GM23338 (cell line): ENCODE measurements at regions not wholly inside any gene's neighbourhood (a gene's known extent, or its start where the extent isn't known, plus 50 kb on each side); places are given as distances from the start of the nearest gene placed in this dataset.

Experiments
- CREB1 ChIP-seq: fragments of 250-450 bp; sonication (Bioruptor Pico); IDR thresholded peaks from 2 replicates; pipeline ENCODE4 v1.5.0; 2020; ENCODE audit warnings: low read depth, mild to moderate bottlenecking, moderate library complexity
- CTCF ChIP-seq, 2 experiments: fragments of 200-600 bp in 1 of 2; sonication (generic) in 1 of 2; conservative IDR thresholded peaks; 2 replicates each; pipeline versions ENCODE4 v1.5.1 to v1.6.1; 2016 to 2017; ENCODE audit warnings: antibody characterized with exemption in 2 of 2, low read depth in 2 of 2, mild to moderate bottlenecking in 2 of 2, moderate library complexity in 1 of 2
- ETS1 ChIP-seq: IDR thresholded peaks from 2 replicates; pipeline ENCODE4 v1.6.1; 2016; ENCODE audit warnings: antibody characterized with exemption
- EZH2 ChIP-seq: fragments of 200-600 bp; sonication (generic); IDR thresholded peaks from one replicate; pipeline ENCODE4 v1.8.0; 2017; ENCODE audit warnings: antibody characterized with exemption, mild to moderate bottlenecking, low read depth; ENCODE audit not compliant: unreplicated experiment
- EZH2phosphoT487 ChIP-seq: fragments of 200-600 bp; sonication (generic); IDR thresholded peaks from one replicate; pipeline ENCODE4 v1.8.1; 2018; ENCODE audit warnings: antibody characterized with exemption; ENCODE audit not compliant: unreplicated experiment
- JUNB ChIP-seq: IDR thresholded peaks from one replicate; pipeline ENCODE4 v1.6.1; 2016; ENCODE audit warnings: antibody characterized with exemption; ENCODE audit not compliant: unreplicated experiment
- NANOG ChIP-seq: IDR thresholded peaks from 2 replicates; pipeline ENCODE4 v1.6.1; 2016; ENCODE audit warnings: antibody characterized with exemption, borderline replicate concordance
- POLR2AphosphoS5 ChIP-seq: IDR thresholded peaks from 2 replicates; pipeline ENCODE4 v1.6.1; 2016; ENCODE audit warnings: antibody characterized with exemption, low read depth
- STAT1 ChIP-seq: IDR thresholded peaks from one replicate; pipeline ENCODE4 v1.6.1; 2016; ENCODE audit warnings: antibody characterized with exemption; ENCODE audit not compliant: unreplicated experiment
- ZNF114 ChIP-seq: fragments of 250-450 bp; sonication (Bioruptor Pico); IDR thresholded peaks from 2 replicates; pipeline ENCODE4 v1.5.0; 2020; ENCODE audit warnings: mild to moderate bottlenecking, moderate library complexity
- ZNF331 ChIP-seq: fragments of 250-450 bp; sonication (Bioruptor Pico); IDR thresholded peaks from 2 replicates; pipeline ENCODE4 v1.5.0; 2020; ENCODE audit warnings: low read depth, mild to moderate bottlenecking, moderate library complexity
- TF ChIP-seq, protein P1 (sequence below): IDR thresholded peaks from one replicate; pipeline ENCODE4 v1.6.1; 2018; ENCODE audit warnings: antibody characterized with exemption; ENCODE audit not compliant: unreplicated experiment

GRCh38 chr6:90677440-90677839 is 90.6 kb upstream of the MAP3K7 start:
- no peak for TF ChIP-seq POLR2AphosphoS5
- no peak for TF ChIP-seq EZH2
- no peak for TF ChIP-seq CTCF (conservative IDR thresholded peaks at IDR 0.05; ENCODE audit: low read depth in 2 of 2)
- TF ChIP-seq, protein P1, sequence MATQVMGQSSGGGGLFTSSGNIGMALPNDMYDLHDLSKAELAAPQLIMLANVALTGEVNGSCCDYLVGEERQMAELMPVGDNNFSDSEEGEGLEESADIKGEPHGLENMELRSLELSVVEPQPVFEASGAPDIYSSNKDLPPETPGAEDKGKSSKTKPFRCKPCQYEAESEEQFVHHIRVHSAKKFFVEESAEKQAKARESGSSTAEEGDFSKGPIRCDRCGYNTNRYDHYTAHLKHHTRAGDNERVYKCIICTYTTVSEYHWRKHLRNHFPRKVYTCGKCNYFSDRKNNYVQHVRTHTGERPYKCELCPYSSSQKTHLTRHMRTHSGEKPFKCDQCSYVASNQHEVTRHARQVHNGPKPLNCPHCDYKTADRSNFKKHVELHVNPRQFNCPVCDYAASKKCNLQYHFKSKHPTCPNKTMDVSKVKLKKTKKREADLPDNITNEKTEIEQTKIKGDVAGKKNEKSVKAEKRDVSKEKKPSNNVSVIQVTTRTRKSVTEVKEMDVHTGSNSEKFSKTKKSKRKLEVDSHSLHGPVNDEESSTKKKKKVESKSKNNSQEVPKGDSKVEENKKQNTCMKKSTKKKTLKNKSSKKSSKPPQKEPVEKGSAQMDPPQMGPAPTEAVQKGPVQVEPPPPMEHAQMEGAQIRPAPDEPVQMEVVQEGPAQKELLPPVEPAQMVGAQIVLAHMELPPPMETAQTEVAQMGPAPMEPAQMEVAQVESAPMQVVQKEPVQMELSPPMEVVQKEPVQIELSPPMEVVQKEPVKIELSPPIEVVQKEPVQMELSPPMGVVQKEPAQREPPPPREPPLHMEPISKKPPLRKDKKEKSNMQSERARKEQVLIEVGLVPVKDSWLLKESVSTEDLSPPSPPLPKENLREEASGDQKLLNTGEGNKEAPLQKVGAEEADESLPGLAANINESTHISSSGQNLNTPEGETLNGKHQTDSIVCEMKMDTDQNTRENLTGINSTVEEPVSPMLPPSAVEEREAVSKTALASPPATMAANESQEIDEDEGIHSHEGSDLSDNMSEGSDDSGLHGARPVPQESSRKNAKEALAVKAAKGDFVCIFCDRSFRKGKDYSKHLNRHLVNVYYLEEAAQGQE, result no peak
- TF ChIP-seq ETS1, result no peak
- TF ChIP-seq CREB1 (CRISPR knock-in tag), result no peak
- no peak for TF ChIP-seq EZH2phosphoT487
- no peak for TF ChIP-seq ZNF331 (CRISPR knock-in tag)
- no peak for TF ChIP-seq NANOG
- TF ChIP-seq JUNB, result no peak
- TF ChIP-seq STAT1, result no peak
- TF ChIP-seq ZNF114, result no peak
